ENCODE measurements at regions not wholly inside any gene's neighbourhood (a gene's known extent, or its start where the extent isn't known, plus 50 kb on each side); places are given as distances from the start of the nearest gene placed in this dataset.

DNA sequence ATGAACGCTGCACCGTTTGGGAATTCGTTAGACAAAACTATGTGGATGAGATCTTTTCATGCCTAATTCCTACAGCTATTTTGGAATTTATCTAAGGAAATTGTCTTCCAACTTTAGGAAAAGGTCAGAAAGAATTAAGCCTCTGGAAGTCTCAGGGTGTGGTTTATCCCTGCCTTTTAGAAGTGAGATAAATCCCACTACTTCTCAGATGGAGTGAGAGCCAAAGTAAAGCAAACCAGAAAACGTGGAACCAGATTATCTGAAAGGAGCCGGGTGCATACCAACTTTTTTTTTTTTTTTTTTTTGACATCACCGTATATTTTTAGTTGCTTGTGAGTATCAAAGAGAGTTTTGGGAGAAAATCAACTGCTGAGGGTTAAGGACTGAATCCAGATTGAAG lies 79.6 kb downstream of the VCX2 start:
- TF ChIP-seq, protein P1, sequence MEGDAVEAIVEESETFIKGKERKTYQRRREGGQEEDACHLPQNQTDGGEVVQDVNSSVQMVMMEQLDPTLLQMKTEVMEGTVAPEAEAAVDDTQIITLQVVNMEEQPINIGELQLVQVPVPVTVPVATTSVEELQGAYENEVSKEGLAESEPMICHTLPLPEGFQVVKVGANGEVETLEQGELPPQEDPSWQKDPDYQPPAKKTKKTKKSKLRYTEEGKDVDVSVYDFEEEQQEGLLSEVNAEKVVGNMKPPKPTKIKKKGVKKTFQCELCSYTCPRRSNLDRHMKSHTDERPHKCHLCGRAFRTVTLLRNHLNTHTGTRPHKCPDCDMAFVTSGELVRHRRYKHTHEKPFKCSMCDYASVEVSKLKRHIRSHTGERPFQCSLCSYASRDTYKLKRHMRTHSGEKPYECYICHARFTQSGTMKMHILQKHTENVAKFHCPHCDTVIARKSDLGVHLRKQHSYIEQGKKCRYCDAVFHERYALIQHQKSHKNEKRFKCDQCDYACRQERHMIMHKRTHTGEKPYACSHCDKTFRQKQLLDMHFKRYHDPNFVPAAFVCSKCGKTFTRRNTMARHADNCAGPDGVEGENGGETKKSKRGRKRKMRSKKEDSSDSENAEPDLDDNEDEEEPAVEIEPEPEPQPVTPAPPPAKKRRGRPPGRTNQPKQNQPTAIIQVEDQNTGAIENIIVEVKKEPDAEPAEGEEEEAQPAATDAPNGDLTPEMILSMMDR (IDR thresholded peaks at IDR 0.05), result no peak
- no peak for TF ChIP-seq POLR2AphosphoS5 (IDR thresholded peaks at IDR 0.05; ENCODE audit: low read depth, low read length)
- no peak for TF ChIP-seq REST (IDR thresholded peaks at IDR 0.05; ENCODE audit: insufficient read depth in 1 of 2, low read depth in 2 of 2, low read length in 1 of 2)
- no peak for TF ChIP-seq TCF7L2 (IDR thresholded peaks at IDR 0.05; ENCODE audit: low read depth, low read length)
- TF ChIP-seq SIN3A (IDR thresholded peaks at IDR 0.05; ENCODE audit: borderline replicate concordance, insufficient read depth, low read depth, low read length), result no peak
